HG03457 (cell line): ENCODE measurements at regions not wholly inside any gene's neighbourhood (a gene's known extent, or its start where the extent isn't known, plus 50 kb on each side); places are given as distances from the start of the nearest gene placed in this dataset.

Experiments used
- ATAC-seq: cut with Tn5 transposase; IDR thresholded peaks from one replicate; pipeline ENCODE4 v1.9.1; 2021; ENCODE audit warnings: moderate number of reproducible peaks; ENCODE audit not compliant: unreplicated experiment

DNA sequence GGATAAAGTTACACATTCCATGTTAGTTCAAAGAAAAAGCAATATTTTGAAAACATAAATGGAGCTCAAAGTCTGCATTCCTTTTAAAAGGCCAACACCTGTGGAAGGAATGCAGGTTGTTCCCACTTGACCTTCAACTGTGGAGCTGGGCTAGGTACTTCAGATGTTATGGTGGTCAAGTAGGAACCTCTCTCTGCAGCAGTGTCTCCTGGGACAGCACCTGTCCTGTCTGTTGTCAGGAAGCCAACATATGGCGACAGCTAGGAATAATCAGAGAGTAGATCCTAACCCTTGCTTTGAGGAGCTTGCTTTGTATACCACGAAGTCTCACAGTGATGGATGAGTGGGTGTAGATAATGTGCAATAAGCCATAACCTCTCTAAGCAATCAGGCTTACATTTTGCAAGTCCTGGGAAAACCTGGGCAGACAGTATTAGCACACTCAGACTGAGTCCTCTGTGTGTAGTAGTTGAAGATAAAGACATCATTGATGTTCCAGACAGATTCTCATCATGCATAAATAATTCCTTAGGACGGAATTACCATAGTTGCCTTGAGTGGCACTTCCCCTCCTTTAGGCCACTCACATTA lies 347.5 kb downstream of the PRL start:
- no peak for ATAC-seq

DNA sequence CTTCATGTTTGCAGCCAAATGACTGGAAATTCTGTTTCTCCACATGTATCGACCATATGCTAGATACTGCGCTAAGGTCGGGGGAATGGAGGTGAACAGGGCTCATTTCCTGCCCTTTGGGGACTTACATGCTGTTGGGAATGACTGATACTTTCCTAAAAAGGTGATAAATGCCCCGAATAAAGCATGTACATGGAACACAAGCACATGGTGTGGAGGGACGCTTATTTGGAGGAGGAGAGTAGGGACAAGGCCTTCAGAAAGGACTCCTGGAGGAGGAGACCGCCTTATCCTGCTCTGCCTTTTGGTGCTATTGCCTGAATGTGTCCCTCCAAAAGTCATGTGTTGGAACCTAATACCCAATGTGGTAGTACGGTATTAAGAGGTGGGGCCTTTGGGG lies 344.5 kb downstream of the PRL start:
- no peak for ATAC-seq

DNA sequence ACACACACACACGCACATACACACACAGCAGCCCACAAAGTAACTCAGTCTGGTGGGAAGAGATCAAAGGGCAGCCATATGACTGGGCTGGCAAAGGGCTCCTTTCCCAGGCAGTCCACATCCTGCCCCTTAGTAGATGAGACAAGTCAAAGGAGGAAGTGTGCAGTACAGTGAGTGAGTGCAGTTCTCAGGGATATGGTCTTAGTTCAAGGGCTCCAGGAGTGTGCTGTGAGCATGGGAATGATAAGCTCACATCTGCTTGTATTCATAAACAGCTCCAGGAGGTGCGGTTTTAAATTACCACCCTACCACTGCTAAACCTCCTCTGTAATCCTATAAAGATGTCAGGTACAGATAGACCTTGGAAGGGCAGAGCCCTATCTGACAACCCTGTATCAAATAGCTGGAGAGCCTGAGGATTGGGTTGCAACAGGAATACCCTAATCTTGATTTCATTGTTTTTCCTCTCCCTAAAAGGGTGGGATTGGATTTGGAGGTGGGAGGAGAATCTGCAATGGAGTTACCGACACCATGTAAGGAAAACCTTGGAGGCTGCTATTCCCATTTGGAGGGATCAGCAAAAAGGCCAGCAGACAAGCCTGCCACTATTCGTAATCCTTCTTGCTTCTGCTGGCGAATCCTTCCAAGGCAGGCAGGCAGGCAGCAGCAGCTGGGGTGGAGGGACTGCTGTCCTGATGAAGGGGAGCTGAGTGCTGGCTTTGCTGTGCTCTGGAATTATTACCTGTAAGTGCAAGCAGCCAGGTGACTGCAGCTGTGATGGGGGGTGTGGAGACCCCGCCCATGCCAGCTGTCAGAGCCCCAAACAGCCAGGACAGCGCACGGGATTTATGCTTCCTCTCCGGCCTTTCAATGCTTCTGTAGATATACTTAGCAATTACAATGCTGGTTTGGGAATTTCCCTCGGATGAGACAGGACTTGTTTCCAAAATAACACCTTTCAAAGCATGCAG lies 342.7 kb downstream of the PRL start:
- no peak for ATAC-seq

DNA sequence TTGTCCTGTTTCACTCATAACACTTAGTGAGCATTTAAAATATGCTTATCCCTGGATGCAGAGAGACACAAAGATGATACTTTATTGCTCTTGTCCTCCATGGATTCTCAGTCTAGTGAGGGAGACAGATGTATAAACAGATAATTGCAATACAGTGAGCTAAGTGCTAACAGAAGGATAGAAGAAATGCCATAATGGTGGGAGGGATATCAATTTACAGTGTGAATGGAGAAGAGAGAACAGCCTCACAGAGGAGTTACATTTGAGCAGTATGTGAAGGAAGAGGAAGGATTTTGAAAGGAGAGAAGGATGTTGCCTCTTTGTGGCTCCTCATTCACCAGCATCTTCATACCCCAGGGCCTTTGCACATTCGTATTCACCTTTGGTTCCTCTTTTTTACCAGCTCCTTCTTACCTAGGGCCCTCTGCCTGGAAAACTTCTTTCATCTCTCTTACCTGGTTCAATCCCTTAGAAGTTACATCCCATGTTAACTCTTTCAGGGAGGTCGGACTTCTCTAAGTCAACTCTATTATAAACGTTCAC lies 341.7 kb downstream of the PRL start:
- ATAC-seq: no peak

DNA sequence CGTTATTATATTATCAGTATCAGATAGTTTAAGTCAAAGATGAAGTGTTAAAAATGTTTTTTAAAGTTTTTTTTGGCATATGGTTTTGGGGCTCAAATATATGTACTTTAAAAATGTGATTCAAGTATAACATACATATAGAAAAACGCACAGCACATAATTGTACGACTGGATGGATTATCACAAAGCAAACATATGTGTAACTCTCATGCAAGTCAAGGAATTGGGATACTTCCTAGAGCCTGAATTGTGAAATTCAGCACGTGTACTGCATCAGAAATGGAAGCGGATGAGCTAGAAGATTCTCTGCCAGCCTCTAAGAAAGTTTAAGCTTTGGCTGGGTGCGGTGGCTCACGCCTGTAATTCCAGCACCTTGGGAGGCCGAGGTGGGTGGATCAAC lies 340.9 kb downstream of the PRL start:
- no peak for ATAC-seq

DNA sequence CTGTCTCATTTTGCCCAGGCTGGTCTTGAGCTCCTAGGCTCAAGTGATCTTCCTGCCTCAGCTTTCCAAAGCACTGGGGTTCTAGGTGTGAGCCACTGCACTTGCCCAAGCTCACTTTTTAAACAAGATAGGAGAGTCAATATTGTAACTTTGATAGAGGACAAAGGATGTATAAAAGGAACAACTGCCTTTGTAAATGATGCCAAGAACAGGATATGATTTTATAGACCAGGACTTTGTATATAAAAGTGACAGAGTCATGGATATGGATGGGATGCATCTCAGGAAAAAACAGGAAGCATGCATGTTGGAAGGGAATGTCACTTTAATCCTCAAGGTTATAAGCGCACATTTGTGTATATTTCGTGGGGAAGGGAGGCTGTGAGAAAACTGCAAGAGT lies 338.4 kb downstream of the PRL start:
- no peak for ATAC-seq

DNA sequence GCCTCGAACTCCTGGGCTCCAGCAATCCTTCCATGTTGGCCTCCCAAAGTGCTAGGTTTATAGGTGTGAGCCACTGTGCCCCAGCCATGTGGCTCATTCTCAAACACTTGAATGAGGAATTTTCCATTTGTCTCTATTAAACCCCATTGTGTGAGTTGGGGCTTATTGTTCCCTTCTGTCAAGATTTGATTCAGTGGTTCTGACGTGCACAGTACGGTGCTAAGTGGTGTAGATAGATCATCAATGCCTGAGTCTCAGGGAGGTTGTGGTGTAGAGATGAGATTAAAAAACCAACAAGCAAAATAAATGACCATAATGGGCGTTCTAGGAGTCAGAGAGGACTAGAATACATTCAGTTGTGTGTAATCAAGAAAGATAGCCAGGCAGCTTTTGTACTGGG lies 335.6 kb downstream of the PRL start:
- no peak for ATAC-seq

DNA sequence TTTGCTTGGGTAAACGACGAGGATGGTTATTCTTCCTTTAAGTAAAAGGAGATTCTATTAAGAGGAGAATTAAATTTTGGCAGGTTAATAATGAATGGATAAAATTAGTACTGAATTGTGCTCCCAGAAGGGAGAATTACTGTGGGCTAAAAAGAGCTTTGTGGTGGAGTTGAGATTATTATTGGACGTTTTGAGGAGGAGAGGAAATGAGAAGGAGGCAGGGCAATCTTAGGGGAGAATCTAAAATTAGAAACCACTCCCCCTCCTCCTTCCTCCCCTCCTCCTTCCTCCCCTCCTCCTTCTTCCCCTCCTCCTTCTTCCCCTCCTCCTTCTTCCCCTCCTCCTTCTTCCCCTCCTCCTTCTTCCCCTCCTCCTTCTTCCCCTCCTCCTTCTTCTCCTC lies 331.8 kb downstream of the PRL start:
- ATAC-seq: no peak

DNA sequence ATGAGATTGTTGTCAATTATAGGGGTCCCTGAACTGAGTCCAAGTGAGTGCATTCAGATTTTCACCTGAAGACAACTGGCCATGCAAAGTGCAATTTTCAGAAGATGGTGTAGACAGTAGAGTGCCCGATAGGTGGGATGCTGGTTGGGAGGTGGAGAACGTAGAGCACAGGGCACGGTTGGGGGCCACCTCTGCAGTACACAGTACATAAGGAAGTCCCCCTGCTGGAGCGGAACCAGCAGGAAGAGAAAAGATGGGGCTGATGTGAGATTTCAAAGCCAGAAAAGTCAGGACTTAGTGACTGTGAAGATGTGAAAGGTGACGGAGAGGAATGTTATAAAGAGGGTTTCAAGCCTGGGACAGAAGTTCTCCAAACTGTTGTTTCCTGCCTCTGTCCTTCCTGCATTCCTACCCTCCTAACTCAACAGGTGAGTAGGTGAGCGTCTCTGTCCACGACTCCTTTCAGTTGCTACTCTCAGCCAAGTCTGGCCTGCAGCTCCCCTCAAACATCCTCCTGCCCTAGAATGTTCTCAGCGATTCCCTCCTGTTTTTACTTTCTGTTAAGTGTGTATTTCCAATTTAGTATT lies 330.8 kb downstream of the PRL start:
- ATAC-seq: no peak

DNA sequence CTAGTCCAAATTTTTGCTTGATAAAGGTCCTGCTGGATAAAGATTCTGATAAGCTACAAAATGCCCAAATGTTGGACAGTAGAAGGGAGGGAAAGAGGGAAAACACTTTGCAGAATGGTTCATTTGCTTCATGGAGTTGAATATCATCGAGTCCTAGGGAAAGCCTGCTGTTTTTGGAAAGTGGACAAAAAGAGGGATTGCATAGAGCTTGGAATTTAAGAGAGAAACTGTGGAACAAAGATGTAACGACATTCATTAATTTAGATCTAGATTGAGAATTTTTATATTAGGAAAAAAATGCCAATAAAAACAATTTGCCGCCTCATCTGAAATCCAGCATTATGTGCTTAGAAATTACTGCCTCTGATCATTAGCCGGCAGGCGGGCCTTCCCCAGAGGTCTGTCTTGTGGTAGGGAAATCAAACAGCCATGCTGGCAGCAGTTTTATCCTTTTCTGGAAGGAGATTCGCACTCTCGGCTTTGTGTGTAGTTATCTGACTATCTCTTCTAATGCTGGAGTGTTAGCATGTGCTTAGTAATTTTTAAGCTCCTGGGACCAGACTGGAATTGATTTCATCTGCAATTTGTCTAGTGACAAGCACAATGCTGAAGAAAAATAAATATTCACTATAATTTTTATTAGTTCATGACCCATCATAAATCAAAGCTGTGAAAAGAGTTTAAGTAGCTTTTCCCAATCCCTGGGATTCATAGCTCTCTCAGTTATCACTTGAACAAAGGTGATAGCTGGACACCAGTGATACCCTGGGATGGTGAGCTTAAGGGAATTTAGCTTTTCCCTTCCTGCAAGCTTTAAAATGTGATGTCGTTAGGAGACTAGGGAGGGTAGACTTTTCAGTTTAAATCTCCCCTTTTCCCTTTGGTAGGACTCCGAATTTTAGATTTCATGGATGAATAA lies 329.5 kb downstream of the PRL start:
- no peak for ATAC-seq

DNA sequence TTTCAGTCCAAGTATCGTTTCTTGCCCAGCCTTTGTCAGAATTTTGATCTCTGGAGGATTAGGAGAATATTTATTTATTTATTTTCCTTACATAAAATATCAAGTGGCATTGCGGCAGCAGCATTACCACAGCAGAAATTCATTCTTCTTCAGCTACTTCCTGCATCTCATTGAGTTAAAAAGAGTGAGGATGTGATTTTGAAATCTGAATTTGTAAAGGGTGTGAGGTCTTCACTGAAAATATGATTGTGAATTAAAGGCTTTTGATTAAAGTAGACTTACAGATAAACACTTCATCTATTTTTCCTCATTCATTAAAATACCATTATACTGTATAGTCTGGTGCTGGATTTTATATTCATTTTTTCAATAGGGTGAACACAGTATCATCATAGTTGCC lies 328.4 kb downstream of the PRL start:
- no peak for ATAC-seq

DNA sequence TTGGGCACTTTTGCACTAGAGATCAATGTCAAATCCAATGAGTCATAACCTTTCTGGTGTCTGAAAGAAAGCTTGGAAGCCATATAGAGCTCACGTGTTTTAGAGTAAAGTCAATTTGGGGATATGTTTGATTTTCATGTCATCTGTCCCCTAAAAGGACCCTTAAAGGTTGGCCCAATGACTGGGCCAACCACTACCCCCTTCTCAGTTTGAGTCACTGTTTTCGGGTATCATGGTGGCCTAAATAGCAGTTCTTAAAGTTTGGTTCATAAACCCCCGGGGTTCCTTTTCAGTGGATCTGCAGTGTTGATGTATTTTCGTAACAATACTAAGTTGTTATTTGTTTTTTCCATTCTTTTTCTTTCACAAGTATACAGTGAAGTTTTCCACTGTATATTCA lies 327.6 kb downstream of the PRL start:
- ATAC-seq: no peak

DNA sequence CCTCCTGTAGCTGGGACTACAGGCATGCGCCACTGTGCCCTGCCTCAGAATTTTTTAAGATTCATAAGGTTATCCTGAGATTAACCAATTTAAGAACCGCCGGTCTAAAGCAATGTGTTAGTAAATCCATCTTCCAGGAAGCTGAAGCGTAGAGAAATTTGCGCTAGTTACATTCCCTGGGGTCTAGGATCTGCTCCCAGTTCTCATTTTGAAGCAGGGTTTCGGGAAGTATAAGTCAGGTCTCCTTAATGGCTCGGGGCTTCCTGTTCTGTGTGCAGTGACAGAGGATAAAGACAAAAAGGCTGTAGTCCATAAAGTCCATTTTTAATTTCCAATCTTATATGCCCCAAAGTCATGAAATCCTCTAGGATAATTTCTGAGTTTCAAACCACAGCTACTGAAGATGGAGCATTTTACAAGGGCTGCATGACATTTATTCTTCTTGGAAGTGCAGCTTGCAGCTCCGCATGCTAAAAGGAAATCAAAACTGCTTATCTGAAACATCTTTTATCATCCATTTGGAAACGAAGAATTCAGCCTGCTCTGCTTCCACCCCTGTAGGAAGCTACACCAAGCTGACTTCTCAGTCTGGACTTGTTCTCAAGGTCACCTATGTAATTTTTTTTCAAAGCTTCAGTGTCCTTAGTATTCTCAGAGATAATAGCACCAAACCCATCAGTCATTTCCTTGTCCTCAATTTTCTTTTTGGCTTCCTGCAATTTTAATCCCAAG lies 326.1 kb downstream of the PRL start:
- no peak for ATAC-seq

DNA sequence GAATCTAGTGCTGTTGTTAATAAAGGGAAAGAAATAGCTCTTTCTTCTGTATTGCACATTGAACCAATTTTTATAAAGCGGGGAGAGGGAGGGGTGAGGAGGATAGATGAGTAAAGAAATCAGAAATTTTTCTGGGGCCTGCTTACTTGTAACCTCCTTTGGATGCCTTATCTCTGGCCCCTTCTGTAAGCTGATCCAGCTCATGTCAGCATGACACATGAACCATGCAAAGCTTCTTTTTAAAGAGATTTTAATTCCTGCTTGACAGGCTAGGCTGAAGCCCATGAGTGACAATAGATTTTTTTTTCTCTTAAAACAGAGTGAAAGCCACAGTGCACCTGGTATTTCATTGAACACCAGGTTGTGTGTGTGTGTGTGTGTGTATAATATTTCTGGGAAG lies 325.3 kb downstream of the PRL start:
- ATAC-seq: no peak

DNA sequence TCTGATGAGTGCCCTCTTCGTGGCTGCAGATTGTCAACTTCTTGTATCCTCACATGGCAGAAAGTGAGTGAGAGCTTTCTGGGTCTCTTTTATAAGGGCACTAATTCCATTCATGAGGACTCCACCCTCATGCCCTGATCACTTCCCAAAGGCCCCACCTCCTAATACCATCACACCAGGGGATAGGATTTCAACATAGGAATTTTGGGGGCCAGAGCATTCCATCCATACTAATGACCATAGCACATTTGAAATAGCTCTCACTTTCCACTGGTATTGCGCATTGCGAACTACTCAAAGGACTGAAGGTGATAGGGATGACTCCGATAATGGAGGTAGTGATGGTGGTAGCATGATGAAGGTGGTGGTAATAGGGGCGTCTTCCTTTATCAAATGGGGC lies 324.3 kb downstream of the PRL start:
- no peak for ATAC-seq

DNA sequence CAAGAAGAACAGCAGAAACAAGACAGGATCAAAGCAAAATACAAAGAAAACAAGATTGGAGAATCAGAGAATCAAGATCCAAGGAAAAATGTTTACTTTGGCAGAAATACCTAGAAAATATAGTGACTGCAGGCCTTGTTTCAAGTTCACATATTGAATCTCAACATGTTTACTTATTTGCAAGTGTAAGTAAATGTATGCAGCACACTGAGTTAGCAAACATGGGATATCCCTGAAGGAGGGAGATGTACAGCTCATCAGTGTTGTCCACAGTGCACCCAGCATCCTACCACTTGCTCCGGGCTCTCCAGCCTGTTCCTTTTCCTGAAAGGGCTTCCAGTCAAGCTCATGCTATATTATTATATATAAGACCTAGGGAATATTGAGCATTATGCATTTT lies 319.5 kb downstream of the PRL start:
- ATAC-seq: no peak

DNA sequence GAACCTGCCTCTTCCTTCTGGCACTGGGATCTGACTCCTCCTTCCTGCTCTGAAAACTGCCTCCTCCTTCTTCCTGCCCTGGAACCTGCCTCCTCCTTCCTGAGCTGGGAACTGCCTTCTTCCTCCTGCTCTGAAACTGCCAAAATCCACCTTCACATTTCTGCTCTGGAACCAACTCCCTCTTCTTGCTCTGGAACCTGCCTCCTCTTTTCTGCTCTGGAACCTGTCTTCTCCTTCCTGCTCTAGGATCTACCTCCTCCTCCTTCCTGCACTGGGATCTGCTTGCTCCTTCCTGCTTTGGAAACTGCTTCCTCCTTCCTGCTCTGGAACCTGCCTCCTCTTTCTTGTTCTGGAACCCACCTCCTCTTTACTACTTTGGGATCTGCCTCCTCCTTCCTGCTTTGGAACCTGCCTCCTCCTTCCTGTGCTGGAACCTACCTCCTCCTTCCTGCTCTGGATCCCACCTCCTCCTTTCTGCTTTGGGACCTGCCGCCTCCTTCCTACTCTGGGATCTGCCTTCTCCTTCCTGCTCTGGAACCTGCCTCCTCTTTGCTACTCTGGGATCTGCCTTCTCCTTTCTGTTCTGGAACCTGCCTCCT lies 315.5 kb downstream of the PRL start:
- ATAC-seq: no peak

DNA sequence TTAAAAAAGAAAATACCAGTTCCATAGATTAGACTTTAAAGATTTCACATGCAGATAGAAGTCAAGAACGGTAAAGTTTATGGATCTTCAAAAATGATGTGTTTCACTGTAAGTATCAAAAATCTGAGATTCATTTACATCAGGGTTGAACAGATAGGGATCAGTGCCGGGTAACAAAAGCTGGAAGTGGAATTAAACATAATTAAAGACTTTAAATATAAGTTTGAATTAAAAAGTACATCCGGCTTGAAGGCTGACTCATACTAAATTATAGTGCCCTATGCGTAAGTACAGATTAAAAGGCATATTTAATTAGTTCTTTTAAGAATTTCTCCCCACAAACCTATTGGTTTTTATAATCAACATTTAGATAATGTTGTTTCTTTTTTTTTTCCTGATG lies 312.7 kb downstream of the PRL start:
- ATAC-seq: no peak

DNA sequence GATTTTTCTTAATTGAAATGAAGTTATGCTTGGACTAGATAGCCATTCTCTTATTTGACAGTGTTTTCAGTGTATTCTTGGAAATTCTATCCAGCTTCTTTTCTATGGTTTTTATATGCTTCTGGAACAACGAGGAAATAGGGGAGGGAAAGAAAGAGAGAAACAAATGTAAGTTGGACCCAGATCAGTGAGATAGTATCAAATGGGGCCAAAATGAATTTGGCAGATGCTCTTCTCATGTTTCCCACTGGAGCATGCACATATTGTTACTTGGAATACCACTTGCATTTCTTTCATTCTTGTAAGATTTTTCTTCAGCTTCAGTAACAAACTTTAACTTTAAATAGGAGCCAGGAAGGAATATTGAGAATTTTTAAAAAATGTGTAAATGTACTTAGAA lies 312.3 kb downstream of the PRL start:
- ATAC-seq: no peak

DNA sequence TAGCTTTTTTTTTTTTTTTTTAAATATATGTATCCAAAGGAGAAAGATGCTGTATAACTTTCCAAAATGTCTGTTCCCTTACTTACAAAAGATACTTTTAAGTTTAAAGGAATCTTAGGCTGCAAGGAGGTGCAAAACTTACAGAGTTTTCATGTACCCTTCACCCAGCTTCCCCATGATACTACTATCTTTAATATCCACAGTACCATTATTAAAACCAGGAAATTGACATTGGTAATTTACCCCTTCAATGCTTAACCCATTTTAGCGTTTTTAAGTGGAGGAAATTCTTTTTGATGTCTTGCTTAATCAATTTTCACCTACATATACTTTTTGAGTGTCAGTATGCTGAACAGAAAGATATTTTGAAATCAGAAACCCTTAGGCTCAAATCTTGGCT lies 310.9 kb downstream of the PRL start:
- ATAC-seq: no peak
